Thymus (tissue), 11 donors: ENCODE measurements at regions not wholly inside any gene's neighbourhood (a gene's known extent, or its start where the extent isn't known, plus 50 kb on each side); places are given as distances from the start of the nearest gene placed in this dataset.
"Not testable (repeated sequence)": the region's sequence is repeated elsewhere in the genome, so short reads cannot be mapped to it uniquely, and the experiment has no call there.

Experiments
- DNase-seq, 9 donors: peaks; one replicate each; pipeline ENCODE4 v3.0.0-alpha.2; 2013; ENCODE audit warnings: low spot score in 9 of 9, low read depth in 6 of 9, missing footprints in 1 of 9
- H3K27ac ChIP-seq, 2 donors: one replicate each; pipeline ENCODE4 v1.5.1; 2013; ENCODE audit warnings: control low read depth in 1 of 2, low read depth in 1 of 2, low read length in 1 of 2, mild to moderate bottlenecking in 1 of 2, moderate library complexity in 1 of 2
- H3K27me3 ChIP-seq, 2 donors: one replicate each; pipeline ENCODE4 v1.5.1; 2013; ENCODE audit warnings: low read length in 1 of 2; ENCODE audit not compliant: control insufficient read depth in 2 of 2, insufficient read depth in 1 of 2
- H3K36me3 ChIP-seq, 2 donors: one replicate each; pipeline ENCODE4 v1.5.1; 2013; ENCODE audit warnings: low read length in 1 of 2, mild to moderate bottlenecking in 1 of 2, moderate library complexity in 1 of 2; ENCODE audit not compliant: control insufficient read depth in 2 of 2, insufficient read depth in 2 of 2
- H3K4me1 ChIP-seq, 2 donors: one replicate each; pipeline ENCODE4 v1.5.1; 2013; ENCODE audit warnings: low read length in 2 of 2; ENCODE audit not compliant: control insufficient read depth in 2 of 2, insufficient read depth in 2 of 2
- H3K4me3 ChIP-seq, 2 donors: one replicate each; pipeline ENCODE4 v1.5.1; 2013; ENCODE audit warnings: low read length in 2 of 2, control low read depth in 1 of 2, mild to moderate bottlenecking in 1 of 2
- H3K9me3 ChIP-seq, 2 donors: one replicate each; pipeline ENCODE4 v1.5.1; 2013; ENCODE audit warnings: low read length in 1 of 2, mild to moderate bottlenecking in 1 of 2; ENCODE audit not compliant: control insufficient read depth in 2 of 2, insufficient read depth in 1 of 2
- WGBS: extraction: QIAGEN DNeasy Blood & Tissue Kit; methylation state at CpG from one replicate; pipeline ENCODE4 v1.1.7; 2013; 5-methylcytosine and 5-hydroxymethylcytosine counted together
- donor health status: healthy.

- not testable (repeated sequence) for H3K4me1 ChIP-seq, H3K4me3 ChIP-seq, DNase-seq, H3K27ac ChIP-seq, H3K27me3 ChIP-seq, H3K36me3 ChIP-seq, H3K9me3 ChIP-seq
- WGBS, result 100% methylated on average over 1 of the region's 1 CpG
Observed at GRCh38 chr2:113328572-113328971, 49.9 kb upstream of the PAX8 start.
